Coronary artery (tissue), 2 donors: ENCODE measurements at regions not wholly inside any gene's neighbourhood (a gene's known extent, or its start where the extent isn't known, plus 50 kb on each side); places are given as distances from the start of the nearest gene placed in this dataset.
"Not testable (repeated sequence)": the region's sequence is repeated elsewhere in the genome, so short reads cannot be mapped to it uniquely, and the experiment has no call there.

Source experiments
- DNase-seq: peaks from one replicate; pipeline ENCODE4 v3.0.0-alpha.2; 2017; ENCODE audit warnings: low spot score
- H3K27ac ChIP-seq, 2 donors: fragments of 200-600 bp; sonication (generic); one replicate each; pipeline ENCODE4 v1.5.1; 2016 to 2019
- H3K4me3 ChIP-seq: fragments of 200-600 bp; sonication (generic); 2 replicates; pipeline ENCODE4 v1.5.1; 2016; ENCODE audit warnings: mild to moderate bottlenecking, moderate library complexity
- CTCF ChIP-seq: fragments of 200-600 bp; sonication (generic); IDR thresholded peaks from one replicate; pipeline ENCODE4 v1.5.1; 2019; ENCODE audit warnings: antibody characterized with exemption

- no peak for TF ChIP-seq CTCF
- DNase-seq = no peak
- Histone ChIP-seq H3K27ac (no peak overlapping the region), H3K4me3 (no peak overlapping the region)
Observed at GRCh38 chrX:67094061-67094460, 449.8 kb upstream of the AR start.

DNA sequence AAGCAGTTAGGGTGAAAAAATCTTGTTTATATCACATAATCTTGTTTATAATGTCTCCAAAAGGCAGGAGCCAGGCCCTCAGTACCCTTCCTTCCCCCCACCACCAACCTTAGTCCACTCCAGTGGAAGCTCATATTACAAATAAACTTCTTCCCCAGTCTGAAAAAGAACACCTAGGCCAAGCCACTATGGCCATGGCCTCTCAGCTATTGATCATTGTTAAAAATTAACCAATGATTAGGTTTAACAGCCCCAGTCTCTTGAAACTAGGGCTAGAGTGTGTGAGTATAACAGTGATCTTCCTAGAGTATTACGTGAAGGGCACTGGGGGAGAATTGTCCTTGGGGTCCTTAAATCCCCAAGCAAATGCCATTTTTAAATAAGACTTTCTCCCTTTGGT lies 411.9 kb upstream of the EDA2R start:
- no peak for DNase-seq
- TF ChIP-seq CTCF = no peak
- Histone ChIP-seq H3K27ac (no peak overlapping the region), H3K4me3 (no peak overlapping the region)

- no peak for DNase-seq
- no peak overlapping the region for H3K4me3 ChIP-seq
- no peak for TF ChIP-seq CTCF
- no peak overlapping the region for H3K27ac ChIP-seq
Observed at GRCh38 chrX:67044866-67045265, 406.0 kb upstream of the EDA2R start.

DNA sequence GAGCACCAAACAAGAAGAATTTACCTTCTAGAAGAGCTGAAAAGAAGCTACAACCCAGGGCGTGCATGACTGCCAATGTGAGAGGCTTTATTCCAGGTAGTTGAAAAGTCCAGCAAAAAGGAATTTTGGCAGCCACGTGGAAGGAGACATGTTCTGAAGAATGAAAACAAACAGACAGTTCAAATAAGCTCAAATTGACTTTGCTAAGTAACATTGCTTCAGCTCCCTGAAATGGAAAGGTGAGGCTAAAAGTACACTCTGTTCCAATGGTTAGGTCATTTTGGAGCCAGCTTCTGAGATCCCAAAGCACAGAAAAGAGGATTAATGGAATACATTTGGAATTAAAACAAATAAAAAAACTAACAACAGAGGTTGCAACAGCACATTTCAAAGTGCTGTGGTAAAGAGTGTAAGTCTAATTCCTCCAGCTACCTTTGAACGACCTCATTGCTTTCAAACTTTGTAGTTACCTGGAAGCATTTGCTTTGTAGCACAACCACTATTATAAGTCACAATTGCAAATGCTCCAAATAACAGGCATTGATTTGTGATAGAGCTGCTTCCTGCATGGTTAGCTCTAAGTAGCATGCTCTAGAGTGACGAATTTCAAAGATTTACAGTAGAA lies 405.3 kb upstream of the EDA2R start:
- TF ChIP-seq CTCF = no peak
- Histone ChIP-seq H3K4me3 (no peak overlapping the region), H3K27ac (no peak overlapping the region)
- no peak for DNase-seq

- DNase-seq = no peak
- Histone ChIP-seq H3K27ac (no peak overlapping the region), H3K4me3 (no peak overlapping the region)
- no peak for TF ChIP-seq CTCF
Observed at GRCh38 chrX:67004451-67004850, 365.6 kb upstream of the EDA2R start.

GRCh38 chrX:66994729-66995128 lies 355.9 kb upstream of the EDA2R start:
- TF ChIP-seq CTCF = no peak
- no peak for DNase-seq
- Histone ChIP-seq H3K27ac (no peak overlapping the region), H3K4me3 (no peak overlapping the region)

DNA sequence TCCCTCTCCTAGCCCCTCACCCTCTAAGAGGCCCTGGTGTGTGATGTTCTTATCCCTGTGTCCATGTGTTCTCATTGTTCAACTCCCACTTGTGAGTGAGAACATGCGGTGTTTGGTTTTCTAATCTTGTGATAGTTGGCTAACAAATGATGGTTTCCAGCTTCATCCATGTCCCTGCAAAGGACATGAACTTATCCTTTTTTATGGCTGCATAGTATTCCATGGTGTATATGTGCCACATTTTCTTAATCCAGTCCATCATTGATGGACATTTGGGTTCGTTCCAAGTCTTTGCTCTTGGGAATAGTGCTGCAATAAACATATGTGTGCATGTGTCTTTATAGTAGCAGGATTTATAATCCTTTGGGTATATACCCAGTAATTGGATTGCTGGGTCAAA lies 353.2 kb upstream of the EDA2R start:
- DNase-seq, H3K4me3 ChIP-seq, H3K27ac ChIP-seq: not testable (repeated sequence)

- no peak overlapping the region for H3K4me3 ChIP-seq
- TF ChIP-seq CTCF = no peak
- DNase-seq = no peak
- H3K27ac ChIP-seq = no peak overlapping the region
Observed at GRCh38 chrX:66988331-66988730, 349.5 kb upstream of the EDA2R start.
